Right cardiac atrium (tissue), 5 donors: ENCODE measurements at regions not wholly inside any gene's neighbourhood (a gene's known extent, or its start where the extent isn't known, plus 50 kb on each side); places are given as distances from the start of the nearest gene placed in this dataset.

Source experiments
- ATAC-seq, 2 donors: fragments of 200-7000 bp; cut with Tn5 transposase; one replicate each; pipeline versions ENCODE4 v1.8.0 to v1.9.1; 2020; ENCODE audit warnings: moderate library complexity in 2 of 2, mild to moderate bottlenecking in 1 of 2
- DNase-seq, 3 donors: peaks; one replicate each; pipeline ENCODE4 v3.0.0-alpha.2; 2020
- H3K27ac ChIP-seq: one replicate; pipeline ENCODE4 v1.5.1; 2013; ENCODE audit warnings: mild to moderate bottlenecking, low read length, control low read depth, moderate library complexity
- H3K27me3 ChIP-seq: one replicate; pipeline ENCODE4 v1.6.1; 2013; ENCODE audit not compliant: control insufficient read depth, insufficient read depth
- H3K4me1 ChIP-seq: one replicate; pipeline ENCODE4 v1.6.1; 2013; ENCODE audit warnings: low read length; ENCODE audit not compliant: control insufficient read depth, insufficient read depth
- H3K4me3 ChIP-seq: one replicate; pipeline ENCODE4 v1.5.1; 2013; ENCODE audit warnings: low read length, control low read depth
- H3K9me3 ChIP-seq: one replicate; pipeline ENCODE4 v1.6.1; 2013; ENCODE audit warnings: low read length; ENCODE audit not compliant: control insufficient read depth
- WGBS: extraction: QIAGEN DNeasy Blood & Tissue Kit; methylation state at CpG from one replicate; pipeline ENCODE4 v1.1.7; 2013; 5-methylcytosine and 5-hydroxymethylcytosine counted together
- intact Hi-C, 4 donors: fragments of 100-400 bp; cut with DNase I; formaldehyde crosslinking; loops; one replicate each; pipeline versions ENCODE4 v1.11.0 to v1.14.0; 2022 to 2023
- donor health status: healthy with polysubstance abuse.
- donor health status: DM: no; HTN: yes; CAD: no.
- donor health status: DM: no; HTN: no; CAD: no.
- donor health status: DM: no; HTN: yes; CAD: no; lungs with severe emphysema.
- donor health status: DM: yes; HTN: yes; CAD: no.

- WGBS, result 51% methylated on average over 3 of the region's 3 CpGs
Observed at GRCh38 chr1:34270181-34270580, 93.5 kb downstream of the C1orf94 start.

DNA sequence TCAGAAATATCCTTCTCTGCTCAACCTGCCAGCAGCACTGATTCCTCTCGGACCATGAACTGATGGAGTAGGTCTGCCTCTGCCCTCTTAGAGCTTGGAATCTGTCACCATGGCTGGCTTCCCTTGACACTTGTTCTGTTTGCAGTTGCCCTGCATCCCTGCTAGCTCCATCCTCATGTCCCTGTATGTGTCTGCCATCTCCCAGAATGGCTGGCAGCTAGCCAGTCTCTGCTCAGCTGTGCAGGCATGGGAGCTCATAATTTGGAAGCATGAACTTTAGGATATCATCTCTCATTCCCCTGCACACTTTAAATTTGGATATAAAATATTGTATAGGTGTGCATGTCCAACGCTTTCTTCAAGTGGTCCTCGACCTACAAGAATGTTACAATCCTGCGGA, 95.4 kb downstream of the C1orf94 start:
- 79% methylated on average over 4 of the region's 4 CpGs for WGBS
- Histone ChIP-seq H3K4me3 (no peak overlapping the region), H3K4me1 (no peaks in the 10 kb centered on the region), H3K27me3 (no peaks in the 10 kb centered on the region), H3K9me3 (no peaks in the 10 kb centered on the region), H3K27ac (no peak overlapping the region)
- intact Hi-C loops, result loop anchor here in 1 of 4 donors (10.0 kb wide), 1 partner anchor 153 kb away; no protein-coding TSS in a partner anchor
- ATAC-seq, result no peak
- DNase-seq, result no peak

More at GRCh38 chr1:34270181-34270580, 93.5 kb downstream of the C1orf94 start:
- Histone ChIP-seq H3K27me3 (no peaks in the 10 kb centered on the region), H3K4me1 (no peaks in the 10 kb centered on the region), H3K9me3 (no peaks in the 10 kb centered on the region), H3K4me3 (no peak overlapping the region), H3K27ac (no peak overlapping the region)
- intact Hi-C loops, result loop anchor here in 1 of 4 donors (10.0 kb wide), 1 partner anchor 155 kb away; no protein-coding TSS in a partner anchor
- DNase-seq (no peak), ATAC-seq (no peak)

DNA sequence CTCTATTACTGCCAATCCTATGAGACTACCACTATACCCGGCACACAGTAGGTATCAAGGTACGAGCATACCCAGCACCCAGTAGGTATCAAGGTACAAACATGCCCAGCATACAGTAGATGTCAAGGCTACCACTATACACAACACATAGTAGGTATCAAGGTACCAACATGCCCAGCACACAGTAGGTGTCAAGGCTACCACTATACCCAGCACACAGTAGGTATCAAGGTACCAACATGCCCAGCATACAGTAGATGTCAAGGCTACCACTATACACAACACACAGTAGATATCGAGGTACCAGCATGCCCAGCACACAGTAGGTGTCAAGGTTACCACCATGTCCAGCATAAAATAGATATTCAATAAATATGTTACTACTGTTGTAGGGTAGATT, 98.4 kb downstream of the C1orf94 start:
- Histone ChIP-seq H3K9me3 (no peaks in the 10 kb centered on the region), H3K4me1 (no peaks in the 10 kb centered on the region), H3K27ac (no peak overlapping the region), H3K4me3 (no peak overlapping the region), H3K27me3 (no peaks in the 10 kb centered on the region)
- intact Hi-C loops, result loop anchor here in 1 of 4 donors (10.0 kb wide), 1 partner anchor 150 kb away; no protein-coding TSS in a partner anchor
- WGBS, result 89% methylated on average over 3 of the region's 3 CpGs
- DNase-seq, result no peak
- ATAC-seq, result no peak

GRCh38 chr1:34276606-34277005, 99.9 kb downstream of the C1orf94 start:
- intact Hi-C loops, result loop anchor here in 1 of 4 donors (10.0 kb wide), 1 partner anchor 148 kb away; no protein-coding TSS in a partner anchor
- Histone ChIP-seq H3K27ac (no peak overlapping the region), H3K4me3 (no peak overlapping the region), H3K27me3 (no peaks in the 10 kb centered on the region), H3K4me1 (no peaks in the 10 kb centered on the region), H3K9me3 (no peaks in the 10 kb centered on the region)
- DNase-seq (no peak), ATAC-seq (no peak)

DNA sequence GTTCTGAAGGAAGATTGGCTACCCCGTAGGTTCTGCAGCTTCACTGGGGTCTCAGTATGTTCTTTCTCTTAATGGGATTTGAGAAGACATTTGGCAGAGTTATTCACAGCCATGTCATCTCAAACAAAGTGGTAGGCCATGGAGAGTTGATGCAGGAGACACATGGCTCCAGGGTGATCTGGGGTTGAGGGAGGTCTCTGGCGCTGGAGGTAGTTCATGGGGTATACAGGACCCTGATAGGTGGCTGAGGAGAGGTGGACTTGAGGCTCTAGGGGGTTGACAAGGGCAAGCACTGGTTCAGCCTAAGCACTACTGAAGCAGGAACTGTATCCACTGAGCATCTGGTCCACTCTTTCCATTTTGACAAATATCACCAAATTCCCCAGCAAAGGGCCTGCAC, 100.4 kb downstream of the C1orf94 start:
- no peaks in the 10 kb centered on the region for H3K4me1 ChIP-seq
- no peaks in the 10 kb centered on the region for H3K27me3 ChIP-seq
- H3K9me3 ChIP-seq, result no peaks in the 10 kb centered on the region
- H3K4me3 ChIP-seq, result no peak overlapping the region
- intact Hi-C loops, result loop anchor here in 1 of 4 donors (10.0 kb wide), 1 partner anchor 148 kb away; no protein-coding TSS in a partner anchor
- 74% methylated on average over 2 of the region's 2 CpGs for WGBS
- DNase-seq (no peak), ATAC-seq (no peak)
- H3K27ac ChIP-seq, result no peak overlapping the region

- Histone ChIP-seq H3K27me3 (no peaks in the 10 kb centered on the region), H3K4me3 (no peak overlapping the region), H3K27ac (no peak overlapping the region), H3K9me3 (no peaks in the 10 kb centered on the region), H3K4me1 (no peaks in the 10 kb centered on the region)
- DNase-seq (no peak), ATAC-seq (no peak)
- WGBS, result 89% methylated on average over 4 of the region's 4 CpGs
- intact Hi-C loops, result loop anchor here in 1 of 4 donors (10.0 kb wide), 1 partner anchor 147 kb away; no protein-coding TSS in a partner anchor
Observed at GRCh38 chr1:34278211-34278610, 101.5 kb downstream of the C1orf94 start.

DNA sequence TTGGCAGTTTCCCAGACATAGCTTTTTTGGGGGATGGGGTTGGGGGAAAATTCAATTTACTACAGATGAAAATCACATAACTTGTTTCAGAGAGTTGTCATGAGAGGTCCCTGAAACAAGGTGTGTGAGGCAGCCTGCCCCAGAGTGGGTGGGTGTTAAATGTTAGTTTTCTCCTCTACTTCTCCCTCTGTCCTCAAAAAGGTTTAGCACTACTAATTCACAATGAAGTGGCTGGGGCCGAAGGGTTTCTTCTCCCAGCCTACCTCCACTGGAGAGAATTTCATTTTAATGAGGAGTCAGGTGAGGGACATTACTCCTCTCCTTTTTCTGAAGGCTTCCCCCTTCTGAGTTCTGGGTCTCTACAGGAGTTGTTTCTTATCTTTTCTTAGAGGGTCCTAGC, 103.3 kb downstream of the C1orf94 start:
- 89% methylated on average over 1 of the region's 1 CpG for WGBS
- DNase-seq (no peak), ATAC-seq (no peak)
- Histone ChIP-seq H3K4me1 (no peaks in the 10 kb centered on the region), H3K27me3 (no peaks in the 10 kb centered on the region), H3K4me3 (no peak overlapping the region), H3K27ac (no peak overlapping the region), H3K9me3 (no peaks in the 10 kb centered on the region)
- intact Hi-C loops, result loop anchor here in 1 of 4 donors (10.0 kb wide), 1 partner anchor 145 kb away; no protein-coding TSS in a partner anchor

DNA sequence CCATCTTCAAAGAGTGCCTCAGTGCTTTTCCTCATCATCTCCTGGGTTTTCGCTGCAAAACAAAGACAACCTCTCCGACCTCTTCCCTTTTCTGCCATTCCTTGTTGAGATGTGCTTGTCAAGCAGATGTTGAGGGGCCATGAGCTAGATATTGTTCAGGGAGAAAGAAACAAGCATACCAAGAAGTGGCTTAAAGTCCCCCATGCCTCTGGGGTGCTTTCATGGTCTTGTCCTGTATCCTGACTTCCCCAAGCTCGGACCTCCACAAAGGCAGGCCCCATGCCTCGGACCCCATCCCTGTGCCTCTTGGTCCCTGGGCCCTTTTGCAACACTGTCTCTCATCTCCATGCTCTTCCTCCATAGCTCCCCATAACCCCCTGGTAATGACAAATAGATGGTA, 103.8 kb downstream of the C1orf94 start:
- no peak for DNase-seq
- Histone ChIP-seq H3K4me1 (no peaks in the 10 kb centered on the region), H3K27me3 (no peaks in the 10 kb centered on the region), H3K27ac (no peak overlapping the region), H3K9me3 (no peaks in the 10 kb centered on the region), H3K4me3 (no peak overlapping the region)
- ATAC-seq, result no peak
- intact Hi-C loops, result no loop called here
- WGBS, result 85% methylated on average over 4 of the region's 4 CpGs

GRCh38 chr1:34283142-34283541, 106.4 kb downstream of the C1orf94 start:
- intact Hi-C loops, result no loop called here
- H3K9me3 ChIP-seq, result no peaks in the 10 kb centered on the region
- H3K4me1 ChIP-seq, result no peaks in the 10 kb centered on the region
- 61% methylated on average over 3 of the region's 3 CpGs for WGBS
- H3K27ac ChIP-seq, result no peak overlapping the region
- DNase-seq, result no peak
- ATAC-seq, result no peak
- no peaks in the 10 kb centered on the region for H3K27me3 ChIP-seq
- H3K4me3 ChIP-seq, result no peak overlapping the region

DNA sequence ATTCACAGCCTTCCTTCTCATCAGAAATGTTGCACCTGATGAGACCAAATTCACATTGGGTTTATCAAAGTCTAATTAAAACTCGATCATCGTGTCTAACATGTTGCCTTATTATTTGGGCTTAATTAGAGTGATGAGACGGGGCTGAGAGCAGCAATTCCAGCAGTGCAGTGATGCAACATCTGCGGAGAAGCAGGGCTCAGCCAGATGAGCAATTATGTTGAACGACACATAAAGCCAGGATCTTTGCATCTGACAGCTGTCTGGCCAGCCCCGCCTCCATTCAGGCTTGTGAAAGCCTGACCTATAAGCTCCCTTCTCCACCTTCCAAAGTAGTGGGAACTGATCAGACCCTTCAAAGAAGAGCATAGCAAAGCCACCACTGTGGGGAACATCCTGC, 109.8 kb downstream of the C1orf94 start:
- WGBS, result 71% methylated on average over 6 of the region's 6 CpGs
- no peak overlapping the region for H3K4me3 ChIP-seq
- peaks cover 2% of the 10 kb centered on the region for H3K27me3 ChIP-seq

DNA sequence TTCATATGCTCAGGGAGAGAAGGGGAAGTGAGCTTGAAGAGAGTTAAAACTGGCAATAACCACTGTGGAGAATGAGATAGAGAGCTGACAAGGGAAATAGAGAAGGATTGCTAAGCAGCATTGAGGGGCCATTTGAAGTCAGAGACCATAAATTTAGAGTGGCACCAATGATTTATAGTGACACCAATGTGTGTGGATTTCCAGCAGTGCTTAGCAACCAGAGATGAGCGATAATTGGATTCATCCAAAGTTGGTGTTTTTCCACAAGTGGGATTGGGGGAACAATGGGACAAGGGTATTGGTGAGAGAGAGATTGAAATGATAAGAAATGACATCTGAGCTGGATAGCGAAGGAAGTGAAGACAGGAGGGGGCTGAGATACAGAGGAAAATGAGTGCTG, 114.1 kb downstream of the C1orf94 start:
- no peak overlapping the region for H3K27ac ChIP-seq
- DNase-seq (no peak), ATAC-seq (no peak)
- no peaks in the 10 kb centered on the region for H3K4me1 ChIP-seq
- H3K9me3 ChIP-seq, result no peaks in the 10 kb centered on the region
- WGBS, result 80% methylated on average over 2 of the region's 2 CpGs
- H3K4me3 ChIP-seq, result no peak overlapping the region
- H3K27me3 ChIP-seq, result peaks cover 2% of the 10 kb centered on the region
- intact Hi-C loops, result no loop called here

More for the DNA sequence above, 109.8 kb downstream of the C1orf94 start:
- Histone ChIP-seq H3K27ac (no peak overlapping the region), H3K9me3 (no peaks in the 10 kb centered on the region), H3K4me1 (no peaks in the 10 kb centered on the region)
- DNase-seq (no peak), ATAC-seq (no peak)
- intact Hi-C loops, result no loop called here

DNA sequence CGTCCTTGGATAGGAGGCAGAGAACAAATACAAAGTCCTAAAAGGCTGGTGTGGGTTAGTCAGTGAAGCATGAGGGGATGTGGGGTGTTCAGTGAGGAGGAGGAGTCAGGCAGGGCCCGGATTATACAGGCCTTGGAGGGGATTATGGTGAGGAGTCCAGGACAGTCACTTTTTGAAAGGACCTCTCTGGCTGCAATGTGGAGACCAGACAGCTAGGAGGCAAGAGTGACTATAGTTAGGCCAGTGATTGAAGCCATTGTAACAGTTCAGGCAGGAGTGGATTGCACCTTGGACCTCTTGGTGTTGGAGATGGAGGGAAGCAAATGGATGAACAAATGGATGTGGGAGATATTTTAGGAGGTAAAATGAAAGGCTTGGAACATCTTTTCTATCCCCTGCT, 115.8 kb downstream of the C1orf94 start:
- peaks cover 2% of the 10 kb centered on the region for H3K27me3 ChIP-seq
- H3K27ac ChIP-seq, result no peak overlapping the region
- intact Hi-C loops, result no loop called here
- no peaks in the 10 kb centered on the region for H3K9me3 ChIP-seq
- no peak overlapping the region for H3K4me3 ChIP-seq
- H3K4me1 ChIP-seq, result no peaks in the 10 kb centered on the region
- no peak for ATAC-seq
- 52% methylated on average over 2 of the region's 2 CpGs for WGBS
- DNase-seq, result no peak
